Breast epithelium (tissue), 4 donors: ENCODE measurements at regions not wholly inside any gene's neighbourhood (a gene's known extent, or its start where the extent isn't known, plus 50 kb on each side); places are given as distances from the start of the nearest gene placed in this dataset.

Source experiments
- DNase-seq, 2 donors: peaks; one replicate each; pipeline ENCODE4 v3.0.0-alpha.2; 2019; ENCODE audit warnings: low spot score in 2 of 2
- H3K27ac ChIP-seq, 2 donors: fragments of 200-600 bp; sonication (generic) in 1 of 2; one replicate each; pipeline ENCODE4 v1.5.1; 2016 to 2019; ENCODE audit warnings: mild to moderate bottlenecking in 1 of 2
- H3K27me3 ChIP-seq, 2 donors: fragments of 200-600 bp; sonication (generic) in 1 of 2; one replicate each; pipeline versions ENCODE4 v1.5.1 to v1.6.0; 2017 to 2019; ENCODE audit warnings: control low read depth in 1 of 2, mild to moderate bottlenecking in 1 of 2
- H3K36me3 ChIP-seq: fragments of 200-600 bp; one replicate; pipeline ENCODE4 v1.5.1; 2019
- H3K4me1 ChIP-seq, 2 donors: fragments of 200-600 bp; sonication (generic); one replicate each; pipeline ENCODE4 v1.5.1; 2016 to 2019; ENCODE audit warnings: control low read depth in 1 of 2
- H3K4me3 ChIP-seq, 3 donors: fragments of 200-600 bp; sonication (generic); 1 replicate in 2 of 3; 2 replicates in 1 of 3; pipeline ENCODE4 v1.5.1; 2016 to 2019; ENCODE audit warnings: mild to moderate bottlenecking in 3 of 3, moderate library complexity in 2 of 3
- H3K9me3 ChIP-seq, 2 donors: fragments of 200-600 bp; sonication (generic) in 1 of 2; one replicate each; pipeline ENCODE4 v1.5.1; 2016 to 2019; ENCODE audit warnings: control low read depth in 1 of 2
- POLR2A ChIP-seq: fragments of 450-650 bp; IDR thresholded peaks from one replicate; pipeline ENCODE4 v1.6.1; 2016; ENCODE audit warnings: antibody characterized with exemption, mild to moderate bottlenecking, moderate library complexity
- POLR2AphosphoS5 ChIP-seq, 3 donors: sonication (generic); formaldehyde crosslinking; IDR thresholded peaks; one replicate each; pipeline ENCODE4 v1.6.1; 2017; ENCODE audit warnings: antibody characterized with exemption in 3 of 3
- intact Hi-C: fragments of 100-400 bp; cut with DNase I; formaldehyde crosslinking; loops from one replicate; pipeline ENCODE4 v1.15.1; 2023; ENCODE audit warnings: low total_unique reads
- TF ChIP-seq, protein P1 (sequence below), 3 donors: fragments of 450-650 bp; IDR thresholded peaks; one replicate each; pipeline ENCODE4 v1.5.1; 2016 to 2017; ENCODE audit warnings: antibody characterized with exemption in 3 of 3, mild to moderate bottlenecking in 3 of 3, moderate library complexity in 3 of 3

DNA sequence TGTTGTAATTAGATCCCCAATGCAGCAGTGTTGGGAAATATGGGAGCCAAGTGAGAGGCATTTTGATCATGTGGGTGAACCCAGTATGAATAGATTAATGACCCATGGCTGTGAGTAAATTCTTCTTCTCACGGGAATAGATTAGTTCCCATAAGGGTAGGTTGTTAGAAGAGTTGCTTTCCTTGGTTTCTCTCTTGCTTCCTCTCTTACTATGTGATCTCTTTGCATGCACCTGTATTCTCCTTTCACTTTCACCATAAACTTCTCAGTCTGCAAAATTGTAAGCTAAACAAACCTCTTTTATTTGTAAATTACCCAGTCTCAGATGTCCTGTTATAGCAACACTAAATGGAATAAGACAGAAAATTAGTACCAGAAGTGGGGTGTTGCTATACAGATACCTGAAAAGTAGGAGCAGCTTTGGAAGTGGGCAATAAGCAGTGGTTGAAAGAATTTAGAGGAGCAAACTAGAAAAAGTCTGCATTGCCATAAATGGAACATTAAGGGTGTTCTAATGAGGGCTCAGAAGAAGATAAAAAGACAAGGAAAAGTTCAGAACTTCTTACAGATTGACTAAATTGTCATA is 1090.0 kb upstream of the ARRDC3 start:
- Histone ChIP-seq H3K36me3 (no peaks in the 10 kb centered on the region), H3K4me3 (no peak overlapping the region), H3K27me3 (no peaks in the 10 kb centered on the region), H3K9me3 (peaks cover 14 to 15% of the 10 kb centered on the region in 2 donors), H3K27ac (no peak overlapping the region), H3K4me1 (no peaks in the 10 kb centered on the region)
- TF ChIP-seq POLR2A (no peak), POLR2AphosphoS5 (IDR thresholded peaks at IDR 0.05) (no peak)
- TF ChIP-seq, protein P1, sequence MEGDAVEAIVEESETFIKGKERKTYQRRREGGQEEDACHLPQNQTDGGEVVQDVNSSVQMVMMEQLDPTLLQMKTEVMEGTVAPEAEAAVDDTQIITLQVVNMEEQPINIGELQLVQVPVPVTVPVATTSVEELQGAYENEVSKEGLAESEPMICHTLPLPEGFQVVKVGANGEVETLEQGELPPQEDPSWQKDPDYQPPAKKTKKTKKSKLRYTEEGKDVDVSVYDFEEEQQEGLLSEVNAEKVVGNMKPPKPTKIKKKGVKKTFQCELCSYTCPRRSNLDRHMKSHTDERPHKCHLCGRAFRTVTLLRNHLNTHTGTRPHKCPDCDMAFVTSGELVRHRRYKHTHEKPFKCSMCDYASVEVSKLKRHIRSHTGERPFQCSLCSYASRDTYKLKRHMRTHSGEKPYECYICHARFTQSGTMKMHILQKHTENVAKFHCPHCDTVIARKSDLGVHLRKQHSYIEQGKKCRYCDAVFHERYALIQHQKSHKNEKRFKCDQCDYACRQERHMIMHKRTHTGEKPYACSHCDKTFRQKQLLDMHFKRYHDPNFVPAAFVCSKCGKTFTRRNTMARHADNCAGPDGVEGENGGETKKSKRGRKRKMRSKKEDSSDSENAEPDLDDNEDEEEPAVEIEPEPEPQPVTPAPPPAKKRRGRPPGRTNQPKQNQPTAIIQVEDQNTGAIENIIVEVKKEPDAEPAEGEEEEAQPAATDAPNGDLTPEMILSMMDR (IDR thresholded peaks at IDR 0.05): no peak
- intact Hi-C loops: no loop called here
- no peak for DNase-seq

DNA sequence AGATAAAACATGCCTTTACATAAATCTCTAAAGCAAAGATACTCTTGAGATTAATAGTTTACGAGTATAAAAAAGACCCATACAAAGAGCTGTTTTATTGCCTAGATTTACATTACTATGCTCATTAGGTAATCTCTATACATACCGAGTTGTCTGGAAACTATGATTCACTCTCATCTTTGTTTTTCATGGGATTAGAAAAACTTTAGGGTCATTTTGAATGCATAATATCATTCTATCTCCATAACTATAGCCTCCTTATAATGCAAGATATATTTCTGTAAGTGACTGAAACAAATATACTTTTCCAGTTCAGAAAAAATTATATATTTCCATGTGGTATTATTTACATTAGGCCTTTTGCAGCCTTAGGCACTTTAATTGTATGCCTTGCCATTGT is 1088.7 kb upstream of the ARRDC3 start:
- Histone ChIP-seq H3K36me3 (no peaks in the 10 kb centered on the region), H3K27me3 (no peaks in the 10 kb centered on the region), H3K4me1 (no peaks in the 10 kb centered on the region), H3K4me3 (no peak overlapping the region), H3K9me3 (peaks cover 14 to 15% of the 10 kb centered on the region in 2 donors), H3K27ac (no peak overlapping the region)
- intact Hi-C loops: no loop called here
- no peak for DNase-seq
- TF ChIP-seq, protein P1 (IDR thresholded peaks at IDR 0.05): no peak
- TF ChIP-seq POLR2A: no peak
- no peak for TF ChIP-seq POLR2AphosphoS5 (IDR thresholded peaks at IDR 0.05)

DNA sequence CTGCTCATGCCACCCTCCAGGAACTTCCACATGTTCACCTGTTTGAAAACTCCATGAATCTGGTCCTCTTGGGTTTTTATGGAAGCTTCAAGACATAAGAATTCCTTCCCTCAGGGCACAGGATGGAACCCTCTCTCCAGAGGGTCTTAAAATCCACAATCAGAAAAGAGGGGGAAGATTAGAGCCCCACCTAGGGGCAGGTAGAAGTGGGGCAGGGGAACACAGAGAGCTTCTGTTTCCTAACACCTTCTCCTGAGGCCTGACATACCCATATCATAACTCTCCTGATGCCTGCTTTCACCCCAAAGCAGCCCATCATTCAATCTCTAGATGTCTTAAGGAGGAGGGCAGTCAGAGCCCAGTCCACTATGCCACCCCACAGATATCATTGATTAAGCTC is 1087.7 kb upstream of the ARRDC3 start:
- Histone ChIP-seq H3K4me3 (no peak overlapping the region), H3K27me3 (no peaks in the 10 kb centered on the region), H3K27ac (no peak overlapping the region), H3K9me3 (peaks cover 14 to 15% of the 10 kb centered on the region in 2 donors), H3K36me3 (no peaks in the 10 kb centered on the region), H3K4me1 (no peaks in the 10 kb centered on the region)
- intact Hi-C loops: no loop called here
- no peak for DNase-seq
- TF ChIP-seq, protein P1 (IDR thresholded peaks at IDR 0.05): no peak
- TF ChIP-seq POLR2AphosphoS5 (IDR thresholded peaks at IDR 0.05) (no peak), POLR2A (no peak)

DNA sequence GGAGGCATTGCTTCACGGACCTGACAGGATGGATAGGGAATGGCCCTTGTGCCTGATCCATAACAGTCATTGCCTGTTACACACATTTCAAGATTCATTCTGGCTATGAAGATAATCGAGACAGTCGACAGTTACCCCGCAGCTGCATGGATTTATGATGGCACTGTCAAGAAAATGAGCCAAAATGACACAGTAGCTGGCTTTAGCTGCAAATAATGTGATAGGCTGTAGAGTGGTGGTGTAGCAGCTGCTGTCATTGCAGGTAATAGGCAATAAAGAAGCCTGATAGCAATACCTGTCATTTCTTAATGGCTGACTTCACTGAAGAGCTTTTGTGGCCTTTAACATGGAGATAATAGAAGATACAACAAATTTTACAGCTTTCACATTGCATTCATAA is 1085.2 kb upstream of the ARRDC3 start:
- H3K27ac ChIP-seq: no peak overlapping the region
- no peaks in the 10 kb centered on the region for H3K27me3 ChIP-seq
- H3K9me3 ChIP-seq: peaks cover 3 to 5% of the 10 kb centered on the region in 2 donors
- H3K4me3 ChIP-seq: no peak overlapping the region
- no peaks in the 10 kb centered on the region for H3K4me1 ChIP-seq
- DNase-seq: no peak
- no peaks in the 10 kb centered on the region for H3K36me3 ChIP-seq
- intact Hi-C loops: no loop called here
- TF ChIP-seq, protein P1 (IDR thresholded peaks at IDR 0.05): no peak
- no peak for TF ChIP-seq POLR2A

DNA sequence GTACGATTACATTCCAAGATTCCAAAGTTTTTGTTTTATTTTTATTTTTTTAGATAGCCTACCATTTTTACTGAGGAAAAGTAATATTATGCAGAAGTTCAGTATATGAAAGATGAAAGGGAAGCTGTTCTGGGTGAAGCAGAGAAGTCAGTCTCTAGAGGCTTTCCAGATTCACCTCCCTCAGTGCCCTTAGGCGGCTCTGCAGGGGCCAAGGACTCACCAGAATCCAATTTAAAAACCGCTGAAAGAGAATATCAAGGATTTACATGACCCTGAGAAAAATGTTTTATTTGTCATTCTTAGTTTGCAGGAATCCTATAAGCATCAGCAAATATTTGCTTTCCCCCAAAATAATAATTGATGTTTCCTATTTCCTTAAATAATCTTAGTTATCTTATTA is 1084.6 kb upstream of the ARRDC3 start:
- Histone ChIP-seq H3K27ac (no peak overlapping the region), H3K27me3 (no peaks in the 10 kb centered on the region), H3K36me3 (no peaks in the 10 kb centered on the region), H3K9me3 (no peaks in the 10 kb centered on the region), H3K4me1 (no peaks in the 10 kb centered on the region), H3K4me3 (no peak overlapping the region)
- DNase-seq: no peak
- TF ChIP-seq POLR2AphosphoS5 (IDR thresholded peaks at IDR 0.05) (no peak), POLR2A (no peak)
- TF ChIP-seq, protein P1 (IDR thresholded peaks at IDR 0.05): no peak
- intact Hi-C loops: no loop called here
